ENCODE measurements at regions not wholly inside any gene's neighbourhood (a gene's known extent, or its start where the extent isn't known, plus 50 kb on each side); places are given as distances from the start of the nearest gene placed in this dataset.

- peak overlapping the region; percentile 16; the same call in 1 of the 2 replicates for H3K27ac ChIP-seq
- TF ChIP-seq CTCF (IDR thresholded peaks at IDR 0.05), result peak; percentile 70
- TF ChIP-seq ZFX (IDR thresholded peaks at IDR 0.05; ENCODE audit: borderline replicate concordance), result no peak
Measured at GRCh38 chr12:60106214-60106613, 510.4 kb downstream of the SLC16A7 start.

- H3K27ac ChIP-seq, result no peak overlapping the region
- TF ChIP-seq CTCF (IDR thresholded peaks at IDR 0.05) (no peak), ZFX (IDR thresholded peaks at IDR 0.05; ENCODE audit: borderline replicate concordance) (no peak)
Measured at GRCh38 chr12:60107992-60108391, 512.2 kb downstream of the SLC16A7 start.

- peak overlapping the region; percentile 64; the same call in 1 of the 2 replicates for H3K27ac ChIP-seq
- TF ChIP-seq CTCF (IDR thresholded peaks at IDR 0.05), result no peak
- TF ChIP-seq ZFX (IDR thresholded peaks at IDR 0.05; ENCODE audit: borderline replicate concordance), result no peak
Measured at GRCh38 chr12:60112063-60112462, 516.2 kb downstream of the SLC16A7 start.

GRCh38 chr12:60112763-60113162 lies 516.9 kb downstream of the SLC16A7 start:
- H3K27ac ChIP-seq, result peak overlapping the region; percentile 64; the same call in 1 of the 2 replicates
- TF ChIP-seq CTCF (IDR thresholded peaks at IDR 0.05) (no peak), ZFX (IDR thresholded peaks at IDR 0.05; ENCODE audit: borderline replicate concordance) (no peak)

GRCh38 chr12:60114169-60114568 lies 518.3 kb downstream of the SLC16A7 start:
- H3K27ac ChIP-seq, result peak overlapping the region; percentile 64
- TF ChIP-seq ZFX (IDR thresholded peaks at IDR 0.05; ENCODE audit: borderline replicate concordance) (no peak), CTCF (IDR thresholded peaks at IDR 0.05) (no peak)

- peak overlapping the region; percentile 19; the same call in 1 of the 2 replicates for H3K27ac ChIP-seq
- TF ChIP-seq CTCF (IDR thresholded peaks at IDR 0.05) (no peak), ZFX (IDR thresholded peaks at IDR 0.05; ENCODE audit: borderline replicate concordance) (no peak)
Measured at GRCh38 chr12:60119327-60119726, 523.5 kb downstream of the SLC16A7 start.

- H3K27ac ChIP-seq, result no peak overlapping the region; the same call in 1 of the 2 replicates
- TF ChIP-seq CTCF (IDR thresholded peaks at IDR 0.05), result no peak
- TF ChIP-seq ZFX (IDR thresholded peaks at IDR 0.05; ENCODE audit: borderline replicate concordance), result no peak
Measured at GRCh38 chr12:60120199-60120598, 524.4 kb downstream of the SLC16A7 start.

Data from 22Rv1 (cell line).